ENCODE measurements at regions not wholly inside any gene's neighbourhood (a gene's known extent, or its start where the extent isn't known, plus 50 kb on each side); places are given as distances from the start of the nearest gene placed in this dataset.

DNA sequence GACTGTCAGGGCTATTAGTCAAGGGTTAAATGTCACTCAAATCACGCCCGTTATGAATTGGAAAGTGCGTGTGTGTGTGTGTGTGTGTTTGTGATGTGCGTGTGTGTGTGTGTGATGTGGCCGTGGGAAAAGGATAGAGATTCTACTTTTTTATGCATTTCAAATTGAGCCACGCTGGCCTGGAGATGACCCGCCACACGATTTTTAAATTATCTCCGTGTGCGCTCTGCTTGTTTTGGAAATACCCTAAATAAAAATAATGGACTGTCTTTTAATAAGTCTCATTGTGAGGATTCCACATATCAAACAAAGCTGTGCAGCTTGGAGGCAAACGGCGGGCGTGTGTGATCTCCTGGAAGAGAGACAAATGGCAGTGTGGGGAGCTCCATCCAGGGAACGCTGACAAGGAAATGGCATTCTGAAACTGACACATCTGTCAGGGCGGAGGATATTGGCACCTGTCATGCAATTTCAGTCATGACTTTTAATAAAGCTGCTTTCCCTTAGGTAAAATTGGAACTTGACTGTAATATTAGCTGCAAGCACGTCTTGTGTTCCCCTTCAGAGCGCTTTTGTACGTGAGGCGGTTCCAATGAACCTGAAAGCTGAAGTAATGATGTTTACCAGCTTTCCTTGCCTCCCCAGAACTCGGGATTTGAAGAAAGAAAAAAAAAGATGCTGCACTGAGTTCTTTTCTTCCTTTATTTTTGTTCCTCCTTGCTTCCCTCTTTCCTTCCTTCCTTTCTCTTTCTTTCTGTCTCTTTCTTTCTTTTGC lies 381.8 kb upstream of the SMIM21 start:
- Histone ChIP-seq H3K4me3 (no peak overlapping the region), H3K9me3 (no peaks in the 10 kb centered on the region), H3K36me3 (replicated peaks) (no peaks in the 10 kb centered on the region), H3K27me3 (ENCODE audit: low read depth) (no peaks in the 10 kb centered on the region), H3K4me1 (no peaks in the 10 kb centered on the region)
- no peak for DNase-seq (ENCODE audit: low spot score in 2 of 2)
- in situ Hi-C loops (cut with MboI; ENCODE audit: low sequenced_read_pairs), result no loop called here

DNA sequence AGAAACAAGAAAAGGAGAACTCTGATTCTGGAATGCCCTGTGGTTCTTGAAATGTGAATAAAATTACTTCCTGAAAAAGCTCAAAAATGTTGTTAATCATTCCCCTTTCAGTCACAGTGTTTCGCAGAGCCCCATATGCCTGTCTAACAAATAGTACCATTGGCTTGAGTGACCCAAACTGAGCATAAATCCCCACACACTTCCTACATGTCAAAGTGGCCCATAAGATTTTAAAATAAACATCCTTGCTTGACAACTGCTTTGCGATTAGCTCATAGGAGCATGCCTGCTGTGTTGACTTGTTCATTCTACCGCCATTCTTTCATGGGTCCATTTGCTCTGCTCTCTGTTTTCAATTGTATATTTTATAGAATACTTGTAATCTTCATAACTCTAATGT lies 377.8 kb upstream of the SMIM21 start:
- in situ Hi-C loops (cut with MboI; ENCODE audit: low sequenced_read_pairs), result no loop called here
- Histone ChIP-seq H3K4me1 (no peaks in the 10 kb centered on the region), H3K27me3 (ENCODE audit: low read depth) (no peaks in the 10 kb centered on the region), H3K36me3 (replicated peaks) (no peaks in the 10 kb centered on the region), H3K4me3 (no peak overlapping the region), H3K9me3 (no peaks in the 10 kb centered on the region)
- DNase-seq (ENCODE audit: low spot score in 2 of 2), result no peak

DNA sequence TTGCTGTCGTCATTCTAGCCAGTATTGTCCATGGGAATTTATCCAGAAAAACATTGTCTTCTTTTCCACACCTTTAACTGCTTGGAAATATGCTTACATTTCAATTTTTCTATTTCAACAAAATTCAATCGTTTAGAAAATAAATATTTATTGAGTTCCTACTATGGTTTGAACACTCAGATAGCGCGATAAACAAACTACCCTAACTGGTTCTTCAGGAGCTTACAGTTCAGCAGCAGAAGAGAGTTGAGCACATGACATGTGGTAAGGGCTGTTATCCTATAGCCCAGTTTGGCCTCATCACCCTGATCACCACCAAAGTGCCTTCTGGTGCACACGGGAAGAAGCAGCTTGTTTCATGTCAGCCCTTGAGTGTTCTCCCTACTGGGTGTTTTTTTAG lies 375.2 kb upstream of the SMIM21 start:
- H3K4me3 ChIP-seq, result no peak overlapping the region
- no peaks in the 10 kb centered on the region for H3K27me3 ChIP-seq (ENCODE audit: low read depth)
- in situ Hi-C loops (cut with MboI; ENCODE audit: low sequenced_read_pairs), result no loop called here
- H3K4me1 ChIP-seq, result no peaks in the 10 kb centered on the region
- no peaks in the 10 kb centered on the region for H3K36me3 ChIP-seq (replicated peaks)
- H3K9me3 ChIP-seq, result no peaks in the 10 kb centered on the region
- no peak for DNase-seq (ENCODE audit: low spot score in 2 of 2)

DNA sequence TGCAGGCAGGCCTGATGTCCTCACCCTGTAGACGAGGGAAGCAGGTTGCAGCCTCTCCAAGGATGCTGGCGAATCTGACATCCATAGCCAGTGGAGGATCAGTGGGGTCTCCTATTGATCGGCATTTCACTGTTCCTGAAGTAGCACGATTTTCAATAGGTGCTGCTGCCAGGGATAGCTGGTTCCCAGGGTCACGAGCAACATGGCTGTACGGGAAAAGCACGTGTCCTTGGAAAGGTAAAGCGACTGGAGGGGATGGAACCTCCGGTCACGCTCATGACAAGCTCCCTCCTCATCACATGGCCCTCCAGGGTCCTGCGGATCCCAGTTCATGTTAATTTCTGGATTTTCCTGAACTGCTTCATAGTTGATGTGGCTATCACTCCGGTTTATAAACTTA lies 373.7 kb upstream of the SMIM21 start:
- Histone ChIP-seq H3K27me3 (ENCODE audit: low read depth) (no peaks in the 10 kb centered on the region), H3K36me3 (replicated peaks) (no peaks in the 10 kb centered on the region), H3K9me3 (no peaks in the 10 kb centered on the region), H3K4me3 (no peak overlapping the region), H3K4me1 (no peaks in the 10 kb centered on the region)
- in situ Hi-C loops (cut with MboI; ENCODE audit: low sequenced_read_pairs), result no loop called here
- no peak for DNase-seq (ENCODE audit: low spot score in 2 of 2)

DNA sequence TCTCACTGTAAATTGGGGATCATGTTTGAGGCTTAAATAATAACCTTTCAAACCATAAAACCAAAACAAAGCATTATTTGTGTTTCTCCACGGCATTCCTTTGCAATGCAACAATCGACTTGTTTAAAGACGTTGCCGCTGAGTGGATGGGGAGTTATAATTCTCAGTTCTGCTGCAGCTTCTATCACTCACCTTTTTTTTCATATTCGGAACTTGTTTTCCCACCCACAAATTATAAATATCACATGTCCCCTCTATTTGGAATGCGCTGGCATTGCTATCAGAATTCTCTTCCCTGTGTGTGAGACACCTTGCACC lies 372.8 kb upstream of the SMIM21 start:
- no peak overlapping the region for H3K4me3 ChIP-seq
- no peaks in the 10 kb centered on the region for H3K36me3 ChIP-seq (replicated peaks)
- no peaks in the 10 kb centered on the region for H3K4me1 ChIP-seq
- DNase-seq (ENCODE audit: low spot score in 2 of 2), result no peak
- no peaks in the 10 kb centered on the region for H3K27me3 ChIP-seq (ENCODE audit: low read depth)
- in situ Hi-C loops (cut with MboI; ENCODE audit: low sequenced_read_pairs), result no loop called here
- H3K9me3 ChIP-seq, result no peaks in the 10 kb centered on the region

DNA sequence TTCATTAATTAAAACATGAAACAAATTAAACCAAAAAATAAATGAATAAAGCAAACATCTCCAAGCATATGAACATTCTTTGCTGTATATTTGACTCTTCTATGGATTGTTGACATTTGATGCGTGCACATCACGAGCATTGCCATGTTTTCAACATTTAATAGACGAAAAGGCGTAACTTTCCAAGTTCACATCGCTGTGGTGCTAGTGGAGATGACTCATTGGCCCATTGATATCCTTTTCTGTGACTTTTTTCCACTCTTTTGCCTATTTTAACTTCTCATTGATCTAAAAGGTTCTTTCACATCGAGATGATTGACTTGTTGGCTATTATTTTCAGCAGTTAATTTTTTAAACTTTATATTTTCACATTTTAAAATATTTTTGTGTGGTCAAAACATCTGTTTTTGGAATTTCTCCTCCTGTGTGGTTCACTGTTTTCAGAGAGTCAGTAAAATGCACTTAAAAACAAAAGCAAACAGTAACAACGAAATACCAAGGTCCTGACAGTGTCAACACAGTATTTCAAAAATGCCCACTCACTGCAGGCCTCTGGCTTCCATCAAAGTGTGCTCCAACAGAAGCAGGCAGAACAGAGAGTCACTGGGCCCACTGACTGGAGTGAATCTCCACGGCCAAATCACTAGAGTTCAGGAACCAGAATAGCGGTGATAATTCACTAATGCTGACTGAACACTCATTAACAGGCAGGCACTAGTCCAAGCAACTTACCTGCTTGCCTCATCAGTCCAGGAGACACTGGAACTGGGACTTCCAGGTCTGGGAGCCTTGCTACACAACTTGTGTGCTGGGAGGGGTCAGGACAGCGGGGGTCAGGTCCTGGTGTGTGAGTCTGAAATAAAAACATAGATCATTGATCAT lies 372.2 kb upstream of the SMIM21 start:
- H3K9me3 ChIP-seq, result no peaks in the 10 kb centered on the region
- H3K36me3 ChIP-seq (replicated peaks), result no peaks in the 10 kb centered on the region
- no peak for DNase-seq (ENCODE audit: low spot score in 2 of 2)
- in situ Hi-C loops (cut with MboI; ENCODE audit: low sequenced_read_pairs), result no loop called here
- no peaks in the 10 kb centered on the region for H3K4me1 ChIP-seq
- no peaks in the 10 kb centered on the region for H3K27me3 ChIP-seq (ENCODE audit: low read depth)
- no peak overlapping the region for H3K4me3 ChIP-seq

DNA sequence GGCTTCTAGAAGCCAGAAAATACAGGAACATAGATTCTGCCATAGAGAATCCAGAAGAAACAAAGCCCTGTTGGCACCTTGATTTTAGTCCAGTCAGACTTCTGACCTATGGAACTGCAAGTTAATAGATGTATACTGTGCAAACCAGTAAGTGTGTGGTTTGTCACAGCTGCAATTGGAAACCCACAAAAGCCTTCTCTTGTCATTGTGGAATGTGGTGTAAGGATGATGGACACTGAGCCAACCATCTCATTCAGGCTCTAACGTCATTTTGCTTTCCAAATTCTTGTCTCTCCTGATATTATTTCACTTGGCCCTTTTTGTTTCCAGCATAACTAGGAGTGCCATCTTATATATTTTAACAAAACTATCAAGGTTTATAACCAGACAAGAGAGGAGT lies 369.5 kb upstream of the SMIM21 start:
- H3K36me3 ChIP-seq (replicated peaks), result no peaks in the 10 kb centered on the region
- no peak overlapping the region for H3K4me3 ChIP-seq
- DNase-seq (ENCODE audit: low spot score in 2 of 2), result no peak
- no peaks in the 10 kb centered on the region for H3K4me1 ChIP-seq
- no peaks in the 10 kb centered on the region for H3K27me3 ChIP-seq (ENCODE audit: low read depth)
- no peaks in the 10 kb centered on the region for H3K9me3 ChIP-seq
- in situ Hi-C loops (cut with MboI; ENCODE audit: low sequenced_read_pairs), result no loop called here

DNA sequence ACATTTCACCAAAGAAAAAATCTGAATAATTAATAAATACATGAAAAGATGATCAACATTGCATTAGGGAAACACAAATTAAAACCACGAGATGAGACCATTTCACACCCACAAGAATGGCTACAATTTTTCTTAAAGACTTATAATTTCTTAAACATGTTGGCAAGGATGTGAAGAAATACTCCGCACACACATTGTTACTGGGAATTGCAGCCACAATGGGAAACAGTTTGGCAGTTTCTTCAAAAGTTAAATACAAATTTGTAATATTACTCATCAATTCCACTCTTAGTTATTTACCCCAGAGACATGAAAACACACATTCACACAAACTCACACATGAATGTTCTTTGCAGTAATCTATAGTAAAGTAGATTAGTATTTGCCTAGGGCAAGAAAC lies 363.3 kb upstream of the SMIM21 start:
- Histone ChIP-seq H3K36me3 (replicated peaks) (no peaks in the 10 kb centered on the region), H3K4me1 (no peaks in the 10 kb centered on the region), H3K27me3 (ENCODE audit: low read depth) (no peaks in the 10 kb centered on the region), H3K4me3 (no peak overlapping the region), H3K9me3 (no peaks in the 10 kb centered on the region)
- DNase-seq (ENCODE audit: low spot score in 2 of 2), result no peak
- in situ Hi-C loops (cut with MboI; ENCODE audit: low sequenced_read_pairs), result no loop called here

DNA sequence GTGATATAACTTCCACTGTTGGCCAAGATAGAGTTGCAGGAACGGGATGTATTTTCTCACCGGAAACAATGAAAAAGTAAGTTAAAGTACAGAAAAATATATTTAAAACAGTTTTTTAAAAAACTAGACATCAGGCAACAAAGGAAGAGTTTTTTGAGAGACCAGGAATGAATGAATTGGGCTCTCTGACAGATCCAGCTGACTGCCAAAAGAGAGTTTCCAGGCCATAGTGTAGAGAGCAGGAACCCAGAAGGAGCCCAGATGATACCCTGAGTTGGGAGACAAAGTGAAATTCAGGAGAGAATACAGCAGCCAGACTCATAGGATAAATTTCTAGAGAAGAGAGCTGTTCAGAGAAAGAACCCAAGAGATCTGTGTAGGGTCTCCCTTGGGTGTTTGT lies 362.6 kb upstream of the SMIM21 start:
- Histone ChIP-seq H3K36me3 (replicated peaks) (no peaks in the 10 kb centered on the region), H3K9me3 (no peaks in the 10 kb centered on the region), H3K4me3 (no peak overlapping the region), H3K4me1 (no peaks in the 10 kb centered on the region), H3K27me3 (ENCODE audit: low read depth) (no peaks in the 10 kb centered on the region)
- no peak for DNase-seq (ENCODE audit: low spot score in 2 of 2)
- in situ Hi-C loops (cut with MboI; ENCODE audit: low sequenced_read_pairs), result no loop called here

DNA sequence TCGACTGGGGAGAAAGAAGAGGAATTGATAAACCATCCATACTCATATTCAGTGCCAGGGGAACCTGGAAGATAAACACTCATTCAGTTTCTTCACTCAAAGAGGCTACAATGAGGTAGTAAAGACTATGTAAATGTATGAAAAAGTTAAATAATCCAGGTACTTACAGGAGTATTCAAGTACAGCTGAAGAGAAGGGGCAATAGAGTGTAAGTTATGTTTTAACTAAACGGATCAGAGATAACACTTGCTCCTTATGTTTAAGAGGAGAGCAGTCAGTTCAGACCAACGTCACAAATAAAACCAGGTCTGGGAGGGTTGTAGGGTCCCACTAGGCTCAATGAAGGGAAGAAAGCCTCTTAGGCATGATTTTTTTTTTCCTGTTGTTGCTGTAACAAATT lies 358.3 kb upstream of the SMIM21 start:
- in situ Hi-C loops (cut with MboI; ENCODE audit: low sequenced_read_pairs), result no loop called here

DNA sequence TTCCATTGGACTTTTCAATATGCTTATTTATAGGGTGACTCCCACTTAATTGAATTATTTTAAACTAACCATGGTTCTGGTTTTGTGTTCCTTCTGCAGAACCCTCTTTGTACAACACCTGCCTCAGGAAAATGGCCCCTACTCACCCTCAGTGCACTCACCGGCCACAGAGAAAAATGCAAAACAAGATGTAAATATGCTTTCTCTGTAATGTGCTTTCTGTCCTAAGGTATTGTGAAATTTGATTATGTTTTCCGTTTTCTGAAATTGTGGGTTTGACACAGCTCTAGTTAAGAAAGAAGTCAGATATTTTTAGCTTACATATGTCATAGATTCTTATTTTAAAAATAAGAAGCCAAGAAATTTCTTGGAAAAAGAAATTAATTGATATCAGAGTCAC lies 357.7 kb upstream of the SMIM21 start:
- Histone ChIP-seq H3K27me3 (ENCODE audit: low read depth) (no peaks in the 10 kb centered on the region), H3K36me3 (replicated peaks) (no peaks in the 10 kb centered on the region), H3K4me1 (no peaks in the 10 kb centered on the region), H3K4me3 (no peak overlapping the region), H3K9me3 (no peaks in the 10 kb centered on the region)
- no peak for DNase-seq (ENCODE audit: low spot score in 2 of 2)
- in situ Hi-C loops (cut with MboI; ENCODE audit: low sequenced_read_pairs), result no loop called here

More for the DNA sequence above, 358.3 kb upstream of the SMIM21 start:
- no peaks in the 10 kb centered on the region for H3K9me3 ChIP-seq
- DNase-seq (ENCODE audit: low spot score in 2 of 2), result no peak
- H3K36me3 ChIP-seq (replicated peaks), result no peaks in the 10 kb centered on the region
- no peak overlapping the region for H3K4me3 ChIP-seq
- no peaks in the 10 kb centered on the region for H3K27me3 ChIP-seq (ENCODE audit: low read depth)
- no peaks in the 10 kb centered on the region for H3K4me1 ChIP-seq

DNA sequence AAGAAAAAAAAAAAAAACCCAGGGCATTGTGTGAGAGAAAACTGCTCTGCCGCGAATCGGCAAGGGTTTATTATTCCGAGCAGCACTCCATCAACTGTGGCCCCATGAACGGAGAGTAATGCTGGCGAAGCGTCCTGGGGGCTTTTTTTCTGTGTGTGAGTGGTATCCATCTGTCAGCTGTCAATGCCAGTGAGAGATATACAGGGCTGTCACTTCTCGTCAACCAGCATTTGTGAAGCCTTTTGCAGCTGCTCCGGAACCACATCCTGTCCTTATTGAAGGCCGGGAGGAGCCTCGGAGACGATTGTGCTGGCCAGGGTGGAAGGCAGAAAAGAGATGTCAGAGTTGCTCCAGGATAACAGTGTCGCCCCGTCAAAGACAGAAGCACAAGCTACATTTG lies 356.9 kb upstream of the SMIM21 start:
- DNase-seq (ENCODE audit: low spot score in 2 of 2), result no peak
- no peaks in the 10 kb centered on the region for H3K27me3 ChIP-seq (ENCODE audit: low read depth)
- H3K36me3 ChIP-seq (replicated peaks), result no peaks in the 10 kb centered on the region
- no peaks in the 10 kb centered on the region for H3K9me3 ChIP-seq
- in situ Hi-C loops (cut with MboI; ENCODE audit: low sequenced_read_pairs), result no loop called here
- H3K4me1 ChIP-seq, result no peaks in the 10 kb centered on the region
- H3K4me3 ChIP-seq, result no peak overlapping the region

DNA sequence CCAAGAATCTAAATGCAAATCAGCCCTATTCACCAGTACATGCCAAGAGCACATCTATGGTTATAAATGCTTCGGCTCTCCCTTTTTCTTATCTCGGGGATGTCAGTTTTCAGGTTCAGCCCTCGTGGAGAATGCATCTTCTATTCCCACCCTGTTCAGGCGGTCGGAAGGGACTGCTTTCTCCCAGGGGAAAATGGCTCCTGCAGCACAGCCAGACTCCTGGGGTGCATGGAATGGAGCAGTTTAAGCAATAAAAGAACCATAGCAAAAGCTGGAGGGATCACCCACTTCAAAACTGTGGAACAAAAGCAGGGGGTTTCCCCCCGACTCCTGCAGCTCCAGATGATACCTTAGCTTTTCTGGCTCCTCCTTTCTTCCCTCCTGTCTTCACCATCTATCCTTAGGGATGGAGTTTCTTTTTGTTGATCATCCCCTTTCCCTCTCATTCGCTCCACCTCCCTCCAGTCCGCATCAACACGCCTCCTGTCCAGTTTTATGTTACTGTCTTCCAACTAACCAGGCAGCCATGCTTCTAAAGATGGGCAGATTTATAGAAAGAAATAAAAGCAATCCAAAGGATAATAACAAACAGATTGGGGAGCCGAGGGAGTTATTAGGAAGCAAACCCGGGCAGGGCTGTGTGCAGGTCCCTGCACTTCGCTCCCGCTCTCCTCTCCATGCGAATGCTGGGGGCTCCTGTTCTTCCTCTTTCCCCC lies 356.2 kb upstream of the SMIM21 start:
- Histone ChIP-seq H3K36me3 (replicated peaks) (no peaks in the 10 kb centered on the region), H3K4me3 (no peak overlapping the region), H3K27me3 (ENCODE audit: low read depth) (no peaks in the 10 kb centered on the region), H3K4me1 (no peaks in the 10 kb centered on the region), H3K9me3 (no peaks in the 10 kb centered on the region)
- in situ Hi-C loops (cut with MboI; ENCODE audit: low sequenced_read_pairs), result no loop called here
- DNase-seq (ENCODE audit: low spot score in 2 of 2), result no peak

DNA sequence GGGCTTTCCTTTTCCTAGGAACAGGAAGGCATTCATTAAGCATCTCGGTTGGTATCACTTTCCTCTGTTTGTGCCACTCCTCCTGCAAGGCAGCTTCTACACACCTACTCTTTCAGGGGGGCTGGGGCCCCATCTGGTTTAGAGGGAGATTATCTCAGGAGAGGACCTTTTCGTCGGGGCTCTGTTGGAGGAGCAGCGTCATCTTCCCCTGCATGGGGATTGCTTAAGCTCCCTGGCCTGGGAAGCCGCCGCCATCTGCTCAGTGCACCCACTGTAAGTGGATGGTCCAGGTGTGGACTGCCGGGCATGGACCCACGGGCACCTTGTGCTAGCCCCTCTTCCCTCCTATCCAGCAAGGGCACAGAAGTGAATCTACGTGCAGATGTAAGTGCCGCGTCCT lies 355.3 kb upstream of the SMIM21 start:
- no peak overlapping the region for H3K4me3 ChIP-seq
- in situ Hi-C loops (cut with MboI; ENCODE audit: low sequenced_read_pairs), result no loop called here
- H3K9me3 ChIP-seq, result no peaks in the 10 kb centered on the region

More for the DNA sequence above, 355.3 kb upstream of the SMIM21 start:
- Histone ChIP-seq H3K36me3 (replicated peaks) (no peaks in the 10 kb centered on the region), H3K4me1 (no peaks in the 10 kb centered on the region), H3K27me3 (ENCODE audit: low read depth) (no peaks in the 10 kb centered on the region)
- DNase-seq (ENCODE audit: low spot score in 2 of 2), result no peak

Data from HAP-1 (cell line).